HG03135 (cell line): ENCODE measurements at regions not wholly inside any gene's neighbourhood (a gene's known extent, or its start where the extent isn't known, plus 50 kb on each side); places are given as distances from the start of the nearest gene placed in this dataset.
"Not testable (repeated sequence)": the region's sequence is repeated elsewhere in the genome, so short reads cannot be mapped to it uniquely, and the experiment has no call there.

Experiments used
- ATAC-seq: cut with Tn5 transposase; IDR thresholded peaks from one replicate; pipeline ENCODE4 v1.9.1; 2021; ENCODE audit warnings: mild to moderate bottlenecking, moderate library complexity; ENCODE audit not compliant: unreplicated experiment

- no peak for ATAC-seq
These were observed 133.0 kb upstream of the PRR20G start for GRCh38 chr3:127420829-127421228.

- ATAC-seq: no peak
These were observed 132.1 kb upstream of the PRR20G start for GRCh38 chr3:127419641-127420553.

GRCh38 chr3:127419182-127419581, 131.3 kb upstream of the PRR20G start:
- ATAC-seq: no peak

- ATAC-seq: no peak
These were observed 130.8 kb upstream of the PRR20G start for GRCh38 chr3:127418560-127419147.

- no peak for ATAC-seq
These were observed 130.1 kb upstream of the PRR20G start for GRCh38 chr3:127417709-127418559.

GRCh38 chr3:127413871-127414270, 126.0 kb upstream of the PRR20G start:
- no peak for ATAC-seq

GRCh38 chr3:127413318-127413673, 125.5 kb upstream of the PRR20G start:
- no peak for ATAC-seq

- no peak for ATAC-seq
These were observed 124.9 kb upstream of the PRR20G start for GRCh38 chr3:127412578-127413317.

- ATAC-seq: not testable (repeated sequence)
These were observed 124.0 kb upstream of the PRR20G start for GRCh38 chr3:127411875-127412274.

- ATAC-seq: no peak
These were observed 123.4 kb upstream of the PRR20G start for GRCh38 chr3:127411083-127411727.

- ATAC-seq: no peak
These were observed 122.8 kb upstream of the PRR20G start for GRCh38 chr3:127410678-127411077.

GRCh38 chr3:127410137-127410488, 122.3 kb upstream of the PRR20G start:
- no peak for ATAC-seq

- ATAC-seq: no peak
These were observed 121.7 kb upstream of the PRR20G start for GRCh38 chr3:127409421-127410136.

GRCh38 chr3:127408684-127409420, 121.0 kb upstream of the PRR20G start:
- ATAC-seq: no peak

- no peak for ATAC-seq
These were observed 120.3 kb upstream of the PRR20G start for GRCh38 chr3:127408022-127408683.

- no peak for ATAC-seq
These were observed 119.4 kb upstream of the PRR20G start for GRCh38 chr3:127407026-127407939.

GRCh38 chr3:127406309-127407025, 118.6 kb upstream of the PRR20G start:
- no peak for ATAC-seq
